Stimulated activated CD4-positive, alpha-beta T cell treated with anti-CD3 and anti-CD28 coated beads, Interleukin-4, amount 100 ng/mL, for 24 hours (primary cell): ENCODE measurements at regions not wholly inside any gene's neighbourhood (a gene's known extent, or its start where the extent isn't known, plus 50 kb on each side); places are given as distances from the start of the nearest gene placed in this dataset.

ENCODE experiments used
- DNase-seq: peaks from one replicate; pipeline ENCODE4 v3.0.0-alpha.2; 2020

- no peak for DNase-seq
These were observed 75.2 kb downstream of the RHCG start for GRCh38 chr15:89421219-89421618.

GRCh38 chr15:89419370-89419984, 76.9 kb downstream of the RHCG start:
- DNase-seq: peak; percentile 27

GRCh38 chr15:89417206-89417725, 79.1 kb downstream of the RHCG start:
- DNase-seq: no peak

- DNase-seq: peak; percentile 77
These were observed 79.8 kb downstream of the RHCG start for GRCh38 chr15:89416339-89417183.

GRCh38 chr15:89414571-89414970, 79.9 kb upstream of the POLG start:
- no peak for DNase-seq

- no peak for DNase-seq
These were observed 79.3 kb upstream of the POLG start for GRCh38 chr15:89413877-89414276.

- DNase-seq: no peak
These were observed 78.3 kb upstream of the POLG start for GRCh38 chr15:89412905-89413411.

GRCh38 chr15:89410039-89410435, 75.4 kb upstream of the POLG start:
- DNase-seq: no peak

GRCh38 chr15:89409184-89410038, 74.8 kb upstream of the POLG start:
- no peak for DNase-seq

- DNase-seq: no peak
These were observed 74.0 kb upstream of the POLG start for GRCh38 chr15:89408372-89409183.

GRCh38 chr15:89406940-89407607, 72.5 kb upstream of the POLG start:
- no peak for DNase-seq

GRCh38 chr15:89406218-89406939, 71.8 kb upstream of the POLG start:
- no peak for DNase-seq

GRCh38 chr15:89405494-89405893, 70.9 kb upstream of the POLG start:
- DNase-seq: no peak

- no peak for DNase-seq
These were observed 69.4 kb upstream of the POLG start for GRCh38 chr15:89404023-89404422.

- DNase-seq: no peak
These were observed 67.8 kb upstream of the POLG start for GRCh38 chr15:89402518-89402805.

- DNase-seq: no peak
These were observed 67.2 kb upstream of the POLG start for GRCh38 chr15:89401631-89402517.

- no peak for DNase-seq
These were observed 66.3 kb upstream of the POLG start for GRCh38 chr15:89400782-89401545.

- no peak for DNase-seq
These were observed 65.6 kb upstream of the POLG start for GRCh38 chr15:89400116-89400781.
